HG03460 (cell line): ENCODE measurements at regions not wholly inside any gene's neighbourhood (a gene's known extent, or its start where the extent isn't known, plus 50 kb on each side); places are given as distances from the start of the nearest gene placed in this dataset.

ENCODE experiments used
- ATAC-seq: cut with Tn5 transposase; IDR thresholded peaks from one replicate; pipeline ENCODE4 v1.9.1; 2021; ENCODE audit not compliant: unreplicated experiment

- no peak for ATAC-seq
Measured at GRCh38 chr15:31241888-31242522, 84.6 kb upstream of the KLF13 start.

DNA sequence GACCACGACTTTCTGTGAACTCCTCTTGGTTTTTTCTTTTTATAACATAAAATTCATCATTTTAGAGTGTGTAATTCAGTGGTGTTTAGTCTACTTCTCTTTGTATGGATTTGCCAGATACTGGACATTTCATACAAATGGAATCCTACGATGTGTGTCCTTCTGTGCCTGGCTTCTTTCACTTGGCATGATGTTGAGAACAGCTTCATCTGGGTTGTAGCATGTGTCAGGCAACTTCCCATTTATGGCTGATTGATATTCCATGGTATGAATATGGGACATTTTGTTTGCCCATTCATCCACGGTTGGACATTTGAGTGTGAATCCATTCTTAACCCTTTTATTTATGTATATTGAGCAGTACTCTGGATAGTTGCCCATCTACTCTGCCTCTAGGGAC, 82.7 kb upstream of the KLF13 start:
- ATAC-seq: no peak

- no peak for ATAC-seq
Measured at GRCh38 chr15:31245135-31245689, 81.4 kb upstream of the KLF13 start.

DNA sequence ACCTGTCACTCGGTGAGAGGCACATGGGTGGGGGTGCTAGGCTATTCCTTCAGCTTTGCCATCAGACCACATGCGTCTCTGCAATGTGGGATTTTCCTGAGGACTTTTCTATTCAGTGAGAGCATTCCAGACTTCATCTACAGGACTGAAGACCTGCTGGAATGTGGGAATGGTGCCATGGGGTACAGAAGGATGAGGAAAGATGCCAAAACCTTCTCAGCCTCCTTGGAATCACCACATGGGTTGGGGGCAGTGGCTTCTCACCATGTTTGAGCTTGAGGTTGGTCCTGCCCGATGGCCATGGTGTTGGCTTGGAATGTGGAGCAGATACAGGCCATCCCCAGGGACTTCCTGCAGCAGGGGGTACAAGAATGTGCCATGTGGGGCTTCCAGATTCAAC, 80.9 kb upstream of the KLF13 start:
- ATAC-seq: no peak

DNA sequence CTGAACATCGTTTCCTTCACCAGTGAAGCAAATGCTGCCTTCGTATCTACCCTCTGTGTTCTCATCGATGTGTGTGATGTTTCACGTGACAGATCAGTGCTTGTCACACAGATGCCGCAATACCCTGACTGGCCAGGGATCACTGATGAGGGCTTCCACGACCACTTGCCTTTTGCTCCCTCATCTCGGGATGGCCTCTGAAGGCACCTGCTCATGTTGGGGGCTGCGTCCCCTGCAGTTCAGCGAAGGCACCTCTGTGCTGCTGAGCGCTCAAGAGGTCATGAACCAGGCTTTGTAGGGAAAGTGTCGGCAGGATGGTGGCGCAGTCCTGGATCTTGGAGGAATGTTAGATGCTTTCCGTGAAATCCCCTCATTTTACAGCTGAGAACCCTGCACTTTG, 79.2 kb upstream of the KLF13 start:
- no peak for ATAC-seq

GRCh38 chr15:31248263-31248662, 78.4 kb upstream of the KLF13 start:
- ATAC-seq: no peak

- no peak for ATAC-seq
Measured at GRCh38 chr15:31248951-31249350, 77.7 kb upstream of the KLF13 start.

DNA sequence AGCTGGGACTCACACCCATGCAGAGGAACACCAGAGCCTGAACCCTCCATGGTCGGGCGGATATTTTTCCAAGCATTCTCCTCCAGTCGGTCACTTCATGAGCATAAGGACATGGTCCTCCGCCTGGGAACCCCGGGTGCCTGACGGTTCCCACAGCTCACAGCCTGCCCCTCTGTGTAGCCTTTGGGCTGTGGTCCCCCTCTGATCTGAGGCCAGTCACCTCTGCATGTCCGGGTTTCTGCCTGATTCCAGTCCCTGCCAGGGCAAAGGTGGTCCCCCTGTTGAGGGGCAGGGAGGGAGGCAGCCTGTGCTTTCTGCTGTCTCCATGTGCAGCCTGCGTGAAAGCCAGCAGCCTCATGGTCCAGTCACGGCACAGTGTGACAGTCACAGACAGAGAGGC, 76.6 kb upstream of the KLF13 start:
- ATAC-seq: no peak

- ATAC-seq: no peak
Measured at GRCh38 chr15:31251165-31251564, 75.5 kb upstream of the KLF13 start.

DNA sequence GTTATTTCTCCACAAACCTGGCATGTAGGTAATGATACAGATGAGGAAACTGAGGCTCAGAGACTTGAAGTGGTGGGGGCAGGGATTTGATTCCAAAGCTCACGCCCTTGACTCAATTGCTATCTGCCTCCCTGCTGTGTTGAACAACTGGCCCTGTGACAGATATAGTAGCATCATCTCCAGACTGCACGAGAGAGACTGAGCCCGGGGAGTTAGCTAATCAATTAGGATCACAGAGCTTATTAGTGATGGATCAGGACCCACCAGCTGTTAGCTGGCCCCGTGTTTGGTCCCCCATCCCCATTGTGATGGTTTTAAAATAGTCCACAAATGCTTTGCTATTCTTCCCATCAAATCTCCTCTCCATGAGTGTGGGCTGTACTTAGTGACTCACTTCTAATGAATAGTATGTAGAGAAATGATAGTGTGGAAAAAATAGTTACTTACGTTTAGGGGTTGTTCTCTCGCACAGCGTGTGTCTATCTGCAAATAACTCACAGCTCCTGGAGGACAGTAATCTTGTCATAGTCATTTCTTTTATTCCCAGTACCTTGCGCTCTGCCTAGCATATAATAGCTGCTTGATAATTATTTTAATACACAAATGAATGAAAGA, 74.4 kb upstream of the KLF13 start:
- no peak for ATAC-seq

GRCh38 chr15:31254431-31255175, 72.0 kb upstream of the KLF13 start:
- no peak for ATAC-seq

- ATAC-seq: no peak
Measured at GRCh38 chr15:31255176-31255510, 71.5 kb upstream of the KLF13 start.

DNA sequence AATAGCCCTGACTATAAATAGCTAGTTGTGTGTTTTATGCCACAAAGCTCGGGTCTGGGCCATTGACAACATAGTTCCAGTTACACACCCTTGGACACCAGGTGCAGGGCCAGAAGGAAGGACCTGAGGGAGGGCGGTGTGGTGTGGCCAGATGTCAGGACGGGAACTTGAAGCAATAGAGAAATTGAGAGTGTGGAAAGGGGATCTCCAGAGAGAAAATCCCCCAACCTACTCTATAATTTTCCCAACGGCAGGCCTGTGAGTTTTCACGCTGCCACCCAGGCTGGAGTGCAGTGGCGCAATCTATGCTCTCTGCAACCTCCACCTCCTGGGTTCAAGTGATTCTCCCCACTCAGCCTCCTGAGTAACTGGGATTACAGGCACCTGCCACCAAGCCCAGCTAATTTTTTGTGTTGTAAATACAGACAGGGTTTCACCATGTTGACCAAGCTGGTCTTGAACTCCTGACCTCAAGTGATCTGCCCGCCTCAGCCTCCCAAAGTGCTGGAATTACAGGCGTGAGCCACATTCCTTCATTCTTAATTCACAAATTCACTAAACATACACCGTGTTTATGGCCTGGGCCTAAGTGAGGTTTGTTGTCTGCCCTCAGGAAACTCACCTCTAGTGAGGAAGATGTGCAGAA, 70.8 kb upstream of the KLF13 start:
- ATAC-seq: peak; percentile 65

DNA sequence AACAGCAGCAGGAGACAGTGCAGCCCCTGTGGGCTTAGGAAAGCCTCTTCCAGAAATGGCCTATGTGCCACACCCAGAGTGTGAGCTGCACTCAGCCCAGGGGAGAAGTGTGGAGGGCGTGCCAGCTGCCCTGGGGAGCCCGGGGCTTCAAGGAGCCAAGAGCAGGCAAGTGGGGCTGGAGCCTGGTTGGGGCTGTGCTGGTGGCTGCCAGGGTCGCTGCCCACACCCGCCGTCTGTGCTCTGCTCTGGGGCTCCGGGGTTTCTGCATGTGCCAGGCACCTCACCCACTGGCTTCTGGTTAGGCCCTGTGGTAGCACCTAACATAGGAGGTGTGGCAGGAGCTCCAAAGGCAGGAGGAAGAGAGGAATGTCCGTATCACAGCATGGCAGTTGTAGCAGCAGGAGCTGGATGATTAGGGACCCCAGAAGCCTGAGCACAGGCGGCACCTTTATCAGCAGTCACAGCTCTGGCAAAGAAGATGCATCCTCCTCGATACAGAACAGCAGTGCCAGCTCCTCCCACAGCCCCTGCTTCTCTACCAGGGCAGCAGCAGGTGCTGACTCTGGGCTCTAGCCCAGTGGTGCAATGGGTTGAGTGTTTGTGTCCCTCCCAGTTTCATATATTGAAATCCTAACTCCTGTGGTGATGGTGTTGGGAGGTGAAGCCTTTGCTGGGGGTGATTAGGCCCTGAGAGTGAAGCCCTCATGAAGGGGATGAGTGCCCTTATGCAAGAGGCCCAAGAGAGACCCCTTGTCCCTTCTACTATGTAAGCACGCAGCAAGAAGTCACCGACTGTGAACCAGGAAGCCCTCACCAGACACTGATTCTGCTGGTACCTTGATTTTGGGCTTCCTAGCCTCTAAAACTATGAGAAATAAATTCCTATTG, 70.0 kb upstream of the KLF13 start:
- ATAC-seq: no peak

- no peak for ATAC-seq
Measured at GRCh38 chr15:31257286-31257685, 69.3 kb upstream of the KLF13 start.

GRCh38 chr15:31258260-31258659, 68.4 kb upstream of the KLF13 start:
- ATAC-seq: no peak

- no peak for ATAC-seq
Measured at GRCh38 chr15:31259562-31260252, 66.9 kb upstream of the KLF13 start.

DNA sequence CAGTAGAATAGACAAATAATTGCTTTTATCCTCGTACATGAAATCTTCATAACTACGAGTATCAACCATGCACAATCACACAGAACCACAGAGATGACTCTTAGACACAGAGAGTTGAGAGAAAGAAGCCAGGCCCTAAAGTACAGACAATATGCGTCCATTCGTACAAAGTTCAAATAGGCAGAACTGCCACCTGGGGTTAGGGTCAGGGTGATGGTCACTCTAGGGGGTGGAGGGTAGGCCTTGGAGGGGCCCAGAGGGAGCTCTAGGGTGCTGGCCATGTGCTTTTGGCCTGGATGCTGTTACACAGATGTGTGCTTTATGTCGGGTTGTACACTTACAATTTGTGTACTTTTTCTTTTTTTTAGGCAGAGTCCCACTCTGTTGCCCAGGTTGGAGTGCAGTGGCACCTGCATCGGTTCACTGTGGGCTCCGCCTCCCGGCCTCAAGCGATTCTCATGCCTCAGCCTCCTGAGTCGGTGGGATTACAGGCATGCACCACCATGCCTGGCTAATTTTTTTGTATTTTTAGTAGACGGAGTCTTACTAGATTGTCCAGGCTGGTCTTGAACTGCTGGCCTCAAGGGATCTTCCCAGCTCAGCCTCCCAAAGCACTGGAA, 65.9 kb upstream of the KLF13 start:
- ATAC-seq: no peak

- ATAC-seq: no peak
Measured at GRCh38 chr15:31261266-31262142, 65.1 kb upstream of the KLF13 start.
